ENCODE measurements at regions not wholly inside any gene's neighbourhood (a gene's known extent, or its start where the extent isn't known, plus 50 kb on each side); places are given as distances from the start of the nearest gene placed in this dataset.

DNA sequence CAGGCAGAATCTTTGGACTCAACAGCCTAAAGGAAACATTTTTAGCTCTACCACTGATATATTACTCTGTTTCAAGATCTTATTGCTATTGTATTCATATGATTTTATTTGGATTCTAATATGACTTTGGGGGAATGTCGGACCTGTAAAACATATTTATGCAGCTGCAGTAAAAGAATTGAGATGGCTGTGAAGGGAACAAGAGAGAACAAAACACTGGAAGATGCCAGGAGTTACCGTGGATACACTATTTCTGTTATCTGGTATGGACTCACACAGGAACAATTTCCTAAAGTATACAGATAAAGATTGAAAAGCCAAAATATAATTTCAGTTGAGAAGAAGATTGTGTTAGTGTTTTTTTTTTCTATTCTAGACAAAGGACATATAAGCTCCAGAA is 113.0 kb upstream of the DCLK2 start:
- CTCF ChIA-PET = interaction anchor here (1.2 kb wide), 1 partner anchor 14 kb away, joined by 3 read pairs; no protein-coding TSS in a partner anchor
- POLR2A ChIA-PET = no interaction called here
- Histone ChIP-seq H3K4me1 (ENCODE audit: control insufficient read depth, insufficient read depth, low read length) (no peaks in the 10 kb centered on the region), H3K9me3 (replicated peaks; ENCODE audit: control insufficient read depth, insufficient read depth, low read length) (no peaks in the 10 kb centered on the region), H3K27ac (ENCODE audit: control insufficient read depth, insufficient read depth) (no peak overlapping the region), H2AFZ (ENCODE audit: control insufficient read depth, low read depth, low read length) (no peak overlapping the region), H3K27me3 (replicated peaks in 1 of 2; ENCODE audit: control insufficient read depth in 2 of 2, insufficient read depth in 2 of 2, low read length in 1 of 2) (no peaks in the 10 kb centered on the region; a peak in 1 of 4 replicates), H3K79me2 (ENCODE audit: control insufficient read depth, insufficient read depth, low read length) (no peaks in the 10 kb centered on the region), H3K9ac (ENCODE audit: control insufficient read depth, insufficient read depth, low read length) (no peak overlapping the region), H3K4me3 (no peak overlapping the region), H3K4me2 (ENCODE audit: control insufficient read depth, insufficient read depth) (no peak overlapping the region), H4K20me1 (ENCODE audit: control insufficient read depth, insufficient read depth) (no peaks in the 10 kb centered on the region), H3K36me3 (ENCODE audit: control insufficient read depth in 2 of 2, insufficient read depth in 2 of 2, low read length in 1 of 2) (no peaks in the 10 kb centered on the region)
- FAIRE-seq = no peak
- no peak for TF ChIP-seq SREBF1 (IDR thresholded peaks at IDR 0.05; ENCODE audit: low read length)
- no peak for TF ChIP-seq ZNF384 (IDR thresholded peaks at IDR 0.05; ENCODE audit: borderline replicate concordance, low read depth, low read length)
- in situ Hi-C loops (cut with MboI) (no loop called here), intact Hi-C loops (cut with micrococcal nuclease; ENCODE audit: unreplicated experiment) (no loop called here)
- SMC1A ChIA-PET (ENCODE audit: uncharacterized antibody, unreplicated experiment) = interaction anchor here (0.5 kb wide), 1 partner anchor 902 kb away, joined by 3 read pairs; no protein-coding TSS in a partner anchor
- RAD21 ChIA-PET (ENCODE audit: unreplicated experiment) = no interaction called here
- ATAC-seq = no peak
- BruUV-seq (replicated peaks) = no TSS peak
- no peak for DNase-seq (ENCODE audit: low read depth, low spot score)
- WGBS (ENCODE audit: insufficient coverage, insufficient replicate concordance, low lambda C conversion rate, missing lambda C conversion rate) = 0% methylated on average over 2 of the region's 2 CpGs

DNA sequence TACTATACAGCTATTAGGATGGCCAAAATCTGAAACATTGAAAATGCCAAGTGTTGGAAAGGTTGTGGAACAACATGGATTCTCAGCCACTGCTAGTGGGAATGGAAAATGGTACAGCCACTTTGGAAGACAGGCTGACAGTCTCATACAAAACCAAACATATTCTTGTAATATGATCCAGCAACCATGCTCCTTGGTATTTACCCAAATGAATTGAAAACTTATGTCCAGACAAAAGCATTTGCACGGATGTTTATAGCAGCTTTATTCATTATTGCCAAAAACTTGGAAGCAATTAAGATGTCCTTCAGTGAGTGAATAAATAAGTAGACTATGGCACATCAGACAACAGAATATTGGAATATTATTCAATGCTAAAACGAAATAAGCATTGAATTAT is 105.8 kb upstream of the DCLK2 start:
- peak; percentile 47 for FAIRE-seq

More for the DNA sequence above, 105.8 kb upstream of the DCLK2 start:
- Histone ChIP-seq H3K27me3 (replicated peaks in 1 of 2; ENCODE audit: control insufficient read depth in 2 of 2, insufficient read depth in 2 of 2, low read length in 1 of 2) (no peaks in the 10 kb centered on the region), H3K36me3 (ENCODE audit: control insufficient read depth in 2 of 2, insufficient read depth in 2 of 2, low read length in 1 of 2) (no peaks in the 10 kb centered on the region), H3K4me1 (ENCODE audit: control insufficient read depth, insufficient read depth, low read length) (no peaks in the 10 kb centered on the region), H2AFZ (ENCODE audit: control insufficient read depth, low read depth, low read length) (no peak overlapping the region), H3K79me2 (ENCODE audit: control insufficient read depth, insufficient read depth, low read length) (no peaks in the 10 kb centered on the region), H3K9me3 (replicated peaks; ENCODE audit: control insufficient read depth, insufficient read depth, low read length) (no peaks in the 10 kb centered on the region), H3K4me3 (no peak overlapping the region), H3K27ac (ENCODE audit: control insufficient read depth, insufficient read depth) (no peak overlapping the region), H4K20me1 (ENCODE audit: control insufficient read depth, insufficient read depth) (no peaks in the 10 kb centered on the region), H3K9ac (ENCODE audit: control insufficient read depth, insufficient read depth, low read length) (no peak overlapping the region), H3K4me2 (ENCODE audit: control insufficient read depth, insufficient read depth) (no peak overlapping the region)
- BruUV-seq (replicated peaks) = no TSS peak
- SMC1A ChIA-PET (ENCODE audit: uncharacterized antibody, unreplicated experiment) = no interaction called here
- no peak for DNase-seq (ENCODE audit: low read depth, low spot score)
- in situ Hi-C loops (cut with MboI) = no loop called here
- TF ChIP-seq, protein P1, sequence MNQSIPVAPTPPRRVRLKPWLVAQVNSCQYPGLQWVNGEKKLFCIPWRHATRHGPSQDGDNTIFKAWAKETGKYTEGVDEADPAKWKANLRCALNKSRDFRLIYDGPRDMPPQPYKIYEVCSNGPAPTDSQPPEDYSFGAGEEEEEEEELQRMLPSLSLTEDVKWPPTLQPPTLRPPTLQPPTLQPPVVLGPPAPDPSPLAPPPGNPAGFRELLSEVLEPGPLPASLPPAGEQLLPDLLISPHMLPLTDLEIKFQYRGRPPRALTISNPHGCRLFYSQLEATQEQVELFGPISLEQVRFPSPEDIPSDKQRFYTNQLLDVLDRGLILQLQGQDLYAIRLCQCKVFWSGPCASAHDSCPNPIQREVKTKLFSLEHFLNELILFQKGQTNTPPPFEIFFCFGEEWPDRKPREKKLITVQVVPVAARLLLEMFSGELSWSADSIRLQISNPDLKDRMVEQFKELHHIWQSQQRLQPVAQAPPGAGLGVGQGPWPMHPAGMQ (IDR thresholded peaks at IDR 0.05; ENCODE audit: borderline replicate concordance) = no peak
- TF ChIP-seq ESRRA (IDR thresholded peaks at IDR 0.05; ENCODE audit: low read length) (no peak), MEF2A (IDR thresholded peaks at IDR 0.05; ENCODE audit: insufficient read depth, low read depth, low read length) (no peak)
- TF ChIP-seq, protein P2, sequence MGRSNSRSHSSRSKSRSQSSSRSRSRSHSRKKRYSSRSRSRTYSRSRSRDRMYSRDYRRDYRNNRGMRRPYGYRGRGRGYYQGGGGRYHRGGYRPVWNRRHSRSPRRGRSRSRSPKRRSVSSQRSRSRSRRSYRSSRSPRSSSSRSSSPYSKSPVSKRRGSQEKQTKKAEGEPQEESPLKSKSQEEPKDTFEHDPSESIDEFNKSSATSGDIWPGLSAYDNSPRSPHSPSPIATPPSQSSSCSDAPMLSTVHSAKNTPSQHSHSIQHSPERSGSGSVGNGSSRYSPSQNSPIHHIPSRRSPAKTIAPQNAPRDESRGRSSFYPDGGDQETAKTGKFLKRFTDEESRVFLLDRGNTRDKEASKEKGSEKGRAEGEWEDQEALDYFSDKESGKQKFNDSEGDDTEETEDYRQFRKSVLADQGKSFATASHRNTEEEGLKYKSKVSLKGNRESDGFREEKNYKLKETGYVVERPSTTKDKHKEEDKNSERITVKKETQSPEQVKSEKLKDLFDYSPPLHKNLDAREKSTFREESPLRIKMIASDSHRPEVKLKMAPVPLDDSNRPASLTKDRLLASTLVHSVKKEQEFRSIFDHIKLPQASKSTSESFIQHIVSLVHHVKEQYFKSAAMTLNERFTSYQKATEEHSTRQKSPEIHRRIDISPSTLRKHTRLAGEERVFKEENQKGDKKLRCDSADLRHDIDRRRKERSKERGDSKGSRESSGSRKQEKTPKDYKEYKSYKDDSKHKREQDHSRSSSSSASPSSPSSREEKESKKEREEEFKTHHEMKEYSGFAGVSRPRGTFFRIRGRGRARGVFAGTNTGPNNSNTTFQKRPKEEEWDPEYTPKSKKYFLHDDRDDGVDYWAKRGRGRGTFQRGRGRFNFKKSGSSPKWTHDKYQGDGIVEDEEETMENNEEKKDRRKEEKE (IDR thresholded peaks at IDR 0.05) = no peak
- POLR2A ChIA-PET = no interaction called here
- CTCF ChIA-PET = no interaction called here
- RAD21 ChIA-PET (ENCODE audit: unreplicated experiment) = no interaction called here
- no peak for ATAC-seq
- intact Hi-C loops (cut with micrococcal nuclease; ENCODE audit: unreplicated experiment) = no loop called here
- 2% methylated on average over 2 of the region's 2 CpGs for WGBS (ENCODE audit: insufficient coverage, insufficient replicate concordance, low lambda C conversion rate, missing lambda C conversion rate)

All from GM12878 (cell line).